Stimulated activated CD4-positive, alpha-beta T cell treated with anti-CD3 and anti-CD28 coated beads, Interleukin-15, amount 100 ng/mL, for 24 hours (primary cell): ENCODE measurements at regions not wholly inside any gene's neighbourhood (a gene's known extent, or its start where the extent isn't known, plus 50 kb on each side); places are given as distances from the start of the nearest gene placed in this dataset.

Experiments used
- DNase-seq: peaks from one replicate; pipeline ENCODE4 v3.0.0-alpha.2; 2020

GRCh38 chr5:128591598-128592455, 53.8 kb upstream of the FBN2 start:
- DNase-seq, result no peak

GRCh38 chr5:128596071-128596470, 58.0 kb upstream of the FBN2 start:
- DNase-seq, result no peak

- no peak for DNase-seq
These were observed 59.1 kb upstream of the FBN2 start for GRCh38 chr5:128597156-128597555.

DNA sequence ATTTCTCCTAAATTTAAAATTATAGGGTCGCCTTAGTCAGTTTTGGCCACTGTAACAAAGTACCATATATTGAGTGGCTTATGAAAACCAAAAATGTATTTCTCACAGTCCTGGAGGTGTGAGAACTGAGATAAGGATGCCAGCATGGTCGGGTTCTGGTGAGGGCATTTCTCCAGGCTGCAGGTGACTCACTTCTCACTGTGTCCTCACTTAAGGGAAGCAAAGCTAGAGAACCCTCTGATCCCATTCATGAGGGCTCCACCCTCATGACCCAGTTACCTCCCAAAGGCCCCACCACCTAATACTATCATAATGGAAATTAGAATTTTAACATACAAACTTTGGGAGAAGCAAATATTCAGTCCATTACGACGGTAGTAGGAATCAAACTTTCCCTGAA, 75.1 kb upstream of the FBN2 start:
- no peak for DNase-seq

GRCh38 chr5:128613766-128614165, 75.7 kb upstream of the FBN2 start:
- DNase-seq, result no peak

DNA sequence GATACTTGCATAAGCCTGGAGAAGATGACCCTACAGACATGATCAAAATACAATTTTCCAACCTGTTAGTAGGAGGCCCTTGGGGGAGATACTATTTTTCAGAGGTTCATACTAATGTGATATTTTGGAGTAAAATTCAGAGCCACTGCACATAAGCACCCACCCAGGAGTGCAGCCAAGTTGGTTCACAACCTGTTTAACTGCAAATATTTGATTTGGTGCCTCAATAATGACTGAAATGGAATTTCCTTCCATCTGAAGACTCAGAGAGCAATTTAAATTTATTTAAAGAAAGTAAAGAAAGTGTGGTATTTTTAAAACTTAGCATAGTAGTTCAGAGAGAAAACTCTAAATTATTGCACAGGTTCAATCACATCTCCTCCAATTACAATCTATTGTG, 77.5 kb upstream of the FBN2 start:
- no peak for DNase-seq

GRCh38 chr5:128626536-128627090, 88.6 kb upstream of the FBN2 start:
- DNase-seq, result no peak

DNA sequence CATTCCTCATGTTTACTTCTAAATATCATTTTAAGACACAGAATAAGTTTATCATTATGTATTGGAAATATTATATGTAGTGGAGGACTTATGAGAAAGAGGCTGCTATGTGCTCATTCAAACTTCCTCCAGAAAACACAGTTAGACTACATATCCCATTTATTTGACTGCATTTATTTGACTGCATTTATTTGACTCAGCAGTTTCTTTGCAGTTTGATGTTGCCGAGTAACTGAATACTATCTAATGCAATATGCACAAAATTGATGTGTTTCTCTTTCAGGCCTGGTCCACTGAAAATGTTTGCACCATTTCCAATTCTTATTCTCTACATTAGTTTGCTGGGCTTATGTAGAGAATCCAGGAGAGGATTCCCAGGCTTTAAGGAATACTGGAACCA, 89.9 kb upstream of the FBN2 start:
- no peak for DNase-seq

DNA sequence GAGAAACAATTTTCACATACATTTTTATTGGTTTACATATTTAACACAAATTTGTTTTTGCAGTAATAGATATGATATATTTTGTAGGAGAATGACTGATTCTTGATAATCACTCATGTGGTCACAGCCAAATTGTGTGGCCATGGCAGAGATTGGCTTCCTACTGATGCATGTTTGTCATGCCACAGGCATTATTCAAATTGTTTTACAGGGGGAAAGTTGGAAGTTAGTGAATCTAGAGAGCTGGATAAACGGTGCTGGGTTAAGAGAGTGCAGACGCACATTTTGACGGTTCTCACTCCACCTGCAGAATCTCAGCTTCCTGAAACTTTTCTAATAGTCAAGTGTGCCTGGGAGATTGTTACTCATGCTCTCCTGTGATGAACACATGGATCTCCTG, 91.1 kb upstream of the FBN2 start:
- no peak for DNase-seq

DNA sequence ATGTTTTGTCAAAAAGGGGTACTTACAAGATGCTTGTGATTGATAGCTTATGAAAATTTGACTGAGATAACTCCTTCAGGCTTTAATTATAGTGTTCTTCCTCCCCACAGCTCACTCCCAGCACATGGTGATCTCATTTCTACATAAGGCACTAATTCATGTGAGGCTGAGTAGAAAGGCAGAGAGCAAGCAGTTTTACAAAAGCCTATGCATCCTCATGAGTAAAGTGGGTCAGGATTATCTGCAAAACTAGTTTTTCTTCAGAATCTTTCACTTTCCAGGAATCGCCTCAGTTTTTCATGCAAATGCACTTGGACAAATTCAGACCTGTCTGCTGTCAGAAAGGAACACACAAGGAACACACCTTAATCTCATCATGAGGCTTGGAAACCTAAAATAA, 92.1 kb upstream of the FBN2 start:
- no peak for DNase-seq

DNA sequence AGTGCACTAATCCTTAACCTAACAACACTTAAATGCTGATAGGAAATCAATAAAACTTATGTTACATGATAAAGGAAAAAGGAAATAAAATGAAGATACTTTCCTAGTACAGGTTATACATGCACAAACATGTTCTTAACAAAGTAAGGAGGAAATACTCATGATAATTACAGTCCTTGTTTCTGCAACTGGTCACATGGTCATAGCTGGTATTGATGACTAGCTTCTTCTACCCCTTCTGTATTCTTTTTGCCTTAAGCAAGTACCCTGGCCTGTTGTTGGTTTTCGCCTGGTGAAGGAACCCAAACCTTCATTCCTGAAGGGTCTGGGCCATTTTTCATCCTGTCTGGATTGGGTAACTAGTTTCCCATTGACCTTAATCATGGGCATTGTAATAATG, 93.7 kb upstream of the FBN2 start:
- DNase-seq, result no peak

DNA sequence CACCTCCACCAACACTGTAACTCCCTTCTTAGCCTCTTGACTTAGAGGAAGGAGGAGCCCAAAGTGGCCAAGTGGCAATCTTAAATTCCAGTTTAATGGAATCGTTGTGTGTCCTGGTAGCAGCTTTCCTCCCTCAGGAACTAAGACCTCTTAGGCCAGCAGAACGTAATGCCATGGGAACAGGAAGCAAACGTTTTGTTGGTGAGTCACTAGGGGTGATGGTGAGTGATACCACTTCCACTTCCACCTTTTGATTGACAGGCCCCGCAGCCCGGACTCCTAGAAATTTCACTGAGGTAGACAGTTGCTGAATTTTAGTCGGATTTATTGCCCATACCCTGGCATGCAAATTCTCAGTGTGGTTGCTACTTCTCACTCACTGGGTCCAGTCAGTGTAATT, 94.2 kb upstream of the FBN2 start:
- no peak for DNase-seq

DNA sequence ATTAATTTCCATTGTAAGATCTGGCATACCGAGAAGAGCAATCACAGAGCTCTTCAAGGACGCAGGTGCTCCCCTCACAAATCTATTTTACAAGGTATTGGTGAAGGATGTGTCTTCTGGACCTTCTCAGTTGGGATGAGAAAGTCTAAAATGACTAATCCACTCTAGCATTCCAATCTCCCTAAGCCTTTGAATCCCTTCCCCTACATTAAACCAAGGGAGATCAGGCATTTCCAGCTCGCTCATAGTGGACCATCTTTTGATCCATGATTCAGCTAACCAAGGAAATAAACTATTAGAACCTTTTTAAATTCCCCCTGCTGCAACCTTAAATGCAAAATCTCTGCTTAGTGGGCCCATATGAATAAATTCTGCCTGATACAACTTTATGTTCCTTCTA, 95.9 kb upstream of the FBN2 start:
- DNase-seq, result no peak

DNA sequence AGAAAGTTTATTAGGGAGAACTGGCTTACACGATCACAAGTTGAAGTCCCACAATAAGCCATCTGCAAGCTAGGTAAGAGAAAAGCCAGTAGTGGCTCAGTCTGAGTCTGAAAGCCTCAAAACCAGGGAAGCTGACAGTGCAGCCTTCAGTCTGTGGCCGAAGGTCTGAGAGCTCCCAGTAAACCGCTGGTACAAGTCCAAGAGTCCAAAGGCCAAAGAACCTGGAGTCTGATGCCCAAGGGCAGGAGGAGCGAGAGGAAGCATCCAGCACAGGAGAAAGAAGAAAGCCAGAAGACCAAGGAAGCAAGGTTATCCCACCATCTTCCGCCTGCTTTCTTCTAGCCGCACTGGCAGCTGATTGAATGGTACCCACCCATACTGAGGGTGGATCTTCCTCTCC, 97.3 kb upstream of the FBN2 start:
- DNase-seq, result no peak

DNA sequence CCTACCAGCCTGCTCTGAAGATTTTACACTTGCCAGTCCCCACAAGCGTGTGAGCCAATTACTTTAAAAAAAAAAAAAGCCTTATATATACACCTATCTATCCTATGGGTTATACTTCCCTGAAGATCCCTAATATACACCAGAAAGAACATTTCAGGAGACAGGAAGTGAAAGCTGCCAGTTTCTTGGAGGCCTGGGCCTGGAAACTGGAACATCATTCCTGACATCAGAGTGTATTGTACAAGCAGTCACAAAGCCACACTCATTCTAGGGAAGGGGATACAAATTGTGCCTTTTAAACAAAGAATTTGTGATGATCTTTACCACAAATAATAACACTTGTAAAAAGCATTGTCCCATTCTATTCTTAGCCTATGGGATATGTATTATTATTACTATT, 98.3 kb upstream of the FBN2 start:
- DNase-seq, result no peak

GRCh38 chr5:128637031-128637430, 99.0 kb upstream of the FBN2 start:
- DNase-seq, result no peak

GRCh38 chr5:128641861-128642260, 103.8 kb upstream of the FBN2 start:
- DNase-seq, result no peak

DNA sequence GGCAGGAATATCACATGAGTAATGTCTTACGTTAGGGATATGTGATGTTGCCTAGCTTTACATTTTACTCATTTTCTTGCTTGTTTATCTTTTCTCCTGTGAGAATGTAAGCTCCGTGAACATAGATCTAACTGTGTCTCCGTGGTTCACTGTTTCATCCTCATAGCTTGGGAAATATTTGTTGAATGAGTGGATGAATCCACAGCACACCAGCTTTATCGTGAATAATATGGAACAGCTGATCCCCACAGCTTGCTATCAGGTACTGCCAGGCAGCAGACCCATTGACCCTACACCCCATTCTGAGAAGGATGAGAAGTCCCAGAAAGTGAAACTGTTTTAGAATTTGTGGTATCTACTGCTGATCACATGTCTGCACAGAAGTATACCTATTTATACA, 106.8 kb upstream of the FBN2 start:
- no peak for DNase-seq

GRCh38 chr5:128645581-128645980, 107.5 kb upstream of the FBN2 start:
- DNase-seq, result no peak

GRCh38 chr5:128646176-128646575, 108.1 kb upstream of the FBN2 start:
- DNase-seq, result no peak

- DNase-seq, result no peak
These were observed 111.1 kb upstream of the FBN2 start for GRCh38 chr5:128649192-128649591.

- DNase-seq, result no peak
These were observed 125.0 kb upstream of the FBN2 start for GRCh38 chr5:128662997-128663396.

DNA sequence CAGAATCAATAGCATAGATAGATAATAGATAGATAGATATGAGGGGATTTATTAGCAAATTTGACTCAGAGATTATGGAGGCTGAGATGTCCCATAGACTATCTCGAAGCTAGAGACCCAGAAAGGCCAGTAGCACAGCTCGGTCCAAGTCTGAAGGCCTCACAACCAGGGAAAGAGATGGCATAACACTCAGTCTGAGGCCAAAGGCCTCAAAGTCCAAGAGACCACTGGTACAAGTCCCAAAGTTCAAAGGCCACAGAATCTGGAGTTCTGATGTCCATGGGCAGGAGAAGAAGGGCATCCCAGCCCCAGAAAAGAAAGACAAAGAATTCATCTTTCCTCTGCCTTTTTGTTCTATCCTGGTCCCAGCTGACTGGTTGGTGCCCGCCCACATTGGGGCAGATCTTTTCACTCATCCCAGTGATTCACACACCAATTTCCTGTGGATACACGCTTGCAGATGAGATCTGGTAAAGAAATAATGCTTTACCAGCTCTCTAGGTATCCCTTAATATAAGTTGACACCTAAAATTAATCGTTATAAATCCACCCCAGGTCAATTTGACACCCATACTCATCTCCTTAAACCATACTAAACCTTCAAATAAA, 127.8 kb upstream of the FBN2 start:
- no peak for DNase-seq

- no peak for DNase-seq
These were observed 129.1 kb upstream of the FBN2 start for GRCh38 chr5:128667152-128667551.

GRCh38 chr5:128667751-128668150, 129.7 kb upstream of the FBN2 start:
- DNase-seq, result no peak
